Chondrocyte (in vitro differentiated cells): ENCODE measurements at regions not wholly inside any gene's neighbourhood (a gene's known extent, or its start where the extent isn't known, plus 50 kb on each side); places are given as distances from the start of the nearest gene placed in this dataset.

Experiments used
- DNase-seq: peaks from one replicate; pipeline ENCODE4 v3.0.0; 2021; ENCODE audit warnings: mixed read lengths, low spot score
- H3K27ac Mint-ChIP-seq: one replicate; pipeline ENCODE4 v1.8.0; 2021; ENCODE audit warnings: mild to moderate bottlenecking, moderate library complexity, mixed read lengths; ENCODE audit not compliant: unreplicated experiment
- H3K27me3 Mint-ChIP-seq: 2 replicates; pipeline ENCODE4 v1.8.0; 2021; ENCODE audit warnings: low read depth, mixed read lengths
- H3K36me3 Mint-ChIP-seq: 2 replicates; pipeline ENCODE4 v1.8.0; 2021; ENCODE audit warnings: low read depth, mixed read lengths
- H3K4me1 Mint-ChIP-seq: 2 replicates; pipeline ENCODE4 v1.8.0; 2021; ENCODE audit warnings: low read depth, mild to moderate bottlenecking, mixed read lengths
- H3K4me3 Mint-ChIP-seq: one replicate; pipeline ENCODE4 v1.8.0; 2021; ENCODE audit warnings: mild to moderate bottlenecking, moderate library complexity, mixed read lengths; ENCODE audit not compliant: unreplicated experiment
- H3K9me3 Mint-ChIP-seq: 2 replicates; pipeline ENCODE4 v1.8.0; 2021; ENCODE audit warnings: low read depth, mixed read lengths
- TF ChIP-seq, protein P1 (sequence below): fragments of 200-600 bp; sonication (generic); IDR thresholded peaks from 2 replicates; pipeline ENCODE4 v1.5.0; 2021; ENCODE audit warnings: antibody characterized with exemption, mild to moderate bottlenecking, moderate library complexity

DNA sequence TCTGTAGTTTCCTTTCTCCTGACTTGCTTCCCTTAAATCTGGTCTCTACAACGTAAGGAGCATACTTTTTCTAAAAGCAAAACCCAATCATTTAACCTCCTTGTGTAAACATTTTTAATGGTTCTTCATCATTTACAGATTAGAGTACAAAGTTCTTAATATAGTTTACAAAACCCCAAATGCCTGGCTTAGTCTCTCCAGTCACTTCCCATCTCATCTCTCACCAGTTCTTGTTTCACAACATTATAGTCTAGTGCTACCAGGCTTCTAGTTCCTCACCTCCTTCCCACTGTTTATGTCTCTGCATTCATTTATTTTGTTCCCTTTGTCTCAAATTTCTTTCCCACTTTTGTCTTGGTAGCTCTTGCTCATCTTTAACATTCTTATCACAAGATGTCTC is 168.4 kb downstream of the FASLG start:
- H3K4me1 Mint-ChIP-seq, result peaks cover 8% of the 10 kb centered on the region

DNA sequence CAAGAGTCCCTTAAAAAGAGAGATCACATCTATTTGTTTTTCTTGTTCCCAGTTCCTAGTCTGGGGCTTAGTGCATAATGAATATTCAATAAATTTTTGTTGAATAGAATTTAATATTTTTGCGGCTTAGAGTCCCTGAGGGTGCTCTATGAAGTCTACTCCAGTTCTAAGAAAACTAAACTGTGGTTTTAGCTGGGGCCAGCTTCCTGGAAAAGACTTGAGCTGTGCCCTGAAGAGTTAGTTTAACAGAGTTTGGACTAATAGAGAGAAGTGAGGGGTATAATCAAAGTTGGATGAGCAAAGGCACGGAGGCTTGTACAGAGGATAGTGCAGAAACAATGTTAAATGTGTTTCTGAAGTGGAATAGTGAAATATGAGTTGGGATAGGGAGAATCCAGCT is 168.9 kb downstream of the FASLG start:
- no peak for DNase-seq
- TF ChIP-seq, protein P1, sequence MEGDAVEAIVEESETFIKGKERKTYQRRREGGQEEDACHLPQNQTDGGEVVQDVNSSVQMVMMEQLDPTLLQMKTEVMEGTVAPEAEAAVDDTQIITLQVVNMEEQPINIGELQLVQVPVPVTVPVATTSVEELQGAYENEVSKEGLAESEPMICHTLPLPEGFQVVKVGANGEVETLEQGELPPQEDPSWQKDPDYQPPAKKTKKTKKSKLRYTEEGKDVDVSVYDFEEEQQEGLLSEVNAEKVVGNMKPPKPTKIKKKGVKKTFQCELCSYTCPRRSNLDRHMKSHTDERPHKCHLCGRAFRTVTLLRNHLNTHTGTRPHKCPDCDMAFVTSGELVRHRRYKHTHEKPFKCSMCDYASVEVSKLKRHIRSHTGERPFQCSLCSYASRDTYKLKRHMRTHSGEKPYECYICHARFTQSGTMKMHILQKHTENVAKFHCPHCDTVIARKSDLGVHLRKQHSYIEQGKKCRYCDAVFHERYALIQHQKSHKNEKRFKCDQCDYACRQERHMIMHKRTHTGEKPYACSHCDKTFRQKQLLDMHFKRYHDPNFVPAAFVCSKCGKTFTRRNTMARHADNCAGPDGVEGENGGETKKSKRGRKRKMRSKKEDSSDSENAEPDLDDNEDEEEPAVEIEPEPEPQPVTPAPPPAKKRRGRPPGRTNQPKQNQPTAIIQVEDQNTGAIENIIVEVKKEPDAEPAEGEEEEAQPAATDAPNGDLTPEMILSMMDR, result no peak
- Mint-ChIP-seq H3K9me3 (no peaks in the 10 kb centered on the region), H3K4me1 (peaks cover 8% of the 10 kb centered on the region), H3K27ac (no peak overlapping the region), H3K4me3 (no peak overlapping the region), H3K27me3 (no peaks in the 10 kb centered on the region), H3K36me3 (no peaks in the 10 kb centered on the region)

More for the DNA sequence above, 168.4 kb downstream of the FASLG start:
- TF ChIP-seq, protein P1, result no peak
- Mint-ChIP-seq H3K4me3 (no peak overlapping the region), H3K36me3 (no peaks in the 10 kb centered on the region), H3K9me3 (no peaks in the 10 kb centered on the region), H3K27ac (no peak overlapping the region), H3K27me3 (no peaks in the 10 kb centered on the region)
- DNase-seq, result no peak

DNA sequence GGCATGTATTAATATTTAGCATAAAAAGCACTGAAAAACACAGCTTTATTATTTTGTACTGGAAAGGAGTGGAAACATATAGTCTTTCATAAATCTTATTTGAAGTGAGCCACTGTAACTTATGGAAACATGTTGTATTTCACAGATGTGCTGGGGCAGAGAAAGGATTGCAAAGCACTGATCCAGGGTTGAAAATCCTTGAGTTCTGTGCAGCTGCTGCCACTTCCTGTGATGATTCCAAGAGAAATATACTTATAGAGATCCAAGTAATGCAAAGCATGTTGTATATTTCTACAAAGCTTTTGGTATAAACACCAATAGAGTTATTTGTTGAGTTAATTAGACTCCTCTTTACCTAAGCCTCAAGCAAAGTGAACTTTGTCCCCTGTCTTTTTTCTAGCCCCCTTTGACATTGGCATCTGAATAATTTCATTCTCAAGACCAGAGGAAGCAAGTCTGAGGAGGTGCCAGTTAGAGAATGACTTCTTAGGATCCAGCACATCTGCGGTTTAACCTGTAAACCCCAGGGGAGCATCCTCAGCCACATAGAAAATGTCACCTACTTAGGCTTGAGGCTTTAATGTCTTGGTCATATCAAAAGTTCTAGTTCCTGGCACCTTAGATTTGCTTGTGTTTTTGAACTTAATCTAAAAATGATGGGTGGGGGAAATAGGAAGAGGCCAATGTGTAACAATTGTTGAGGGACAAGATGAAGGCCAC is 173.3 kb downstream of the FASLG start:
- Mint-ChIP-seq H3K4me1 (peaks cover 3% of the 10 kb centered on the region), H3K4me3 (no peak overlapping the region), H3K27me3 (no peaks in the 10 kb centered on the region), H3K27ac (no peak overlapping the region), H3K36me3 (no peaks in the 10 kb centered on the region), H3K9me3 (no peaks in the 10 kb centered on the region)
- no peak for DNase-seq
- TF ChIP-seq, protein P1, result no peak

DNA sequence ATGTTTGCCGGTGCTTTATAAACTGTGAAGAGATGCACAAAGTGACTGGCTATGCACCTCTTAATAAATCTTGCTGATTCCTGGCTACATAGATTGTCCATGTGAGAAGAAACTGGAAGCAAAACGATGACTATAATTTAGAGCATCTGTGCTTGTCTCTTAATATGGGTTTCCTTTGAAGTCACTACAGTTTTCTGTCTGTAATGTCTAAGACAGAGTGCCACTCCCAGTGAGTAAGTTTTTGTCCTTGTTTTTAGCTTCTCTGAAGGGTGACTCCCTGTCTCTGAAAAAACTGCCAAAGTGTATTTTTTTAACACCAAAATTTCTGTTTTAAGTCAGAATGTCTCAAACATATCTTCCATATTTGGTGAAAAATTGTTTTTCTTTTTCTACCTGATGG is 175.1 kb downstream of the FASLG start:
- Mint-ChIP-seq H3K4me1 (peaks cover 3% of the 10 kb centered on the region), H3K4me3 (no peak overlapping the region), H3K27ac (no peak overlapping the region), H3K9me3 (no peaks in the 10 kb centered on the region), H3K27me3 (no peaks in the 10 kb centered on the region), H3K36me3 (no peaks in the 10 kb centered on the region)
- DNase-seq, result no peak
- TF ChIP-seq, protein P1, result no peak

- Mint-ChIP-seq H3K4me3 (no peak overlapping the region), H3K27ac (no peak overlapping the region), H3K36me3 (no peaks in the 10 kb centered on the region), H3K4me1 (peaks cover 3% of the 10 kb centered on the region), H3K27me3 (no peaks in the 10 kb centered on the region), H3K9me3 (no peaks in the 10 kb centered on the region)
- TF ChIP-seq, protein P1, result no peak
- DNase-seq, result no peak
These were observed 175.7 kb downstream of the FASLG start for GRCh38 chr1:172834609-172835008.
